AG04450 (cell line): ENCODE measurements at regions not wholly inside any gene's neighbourhood (a gene's known extent, or its start where the extent isn't known, plus 50 kb on each side); places are given as distances from the start of the nearest gene placed in this dataset.

Experiments used
- CTCF ChIA-PET: fragments of 300-600, 350-600 bp; formaldehyde crosslinking; extraction: SDS; loops from one replicate; lab custom pipeline; 2022; ENCODE audit warnings: antibody characterized with exemption, inconsistent platforms; lab: Charles Lee
- POLR2A ChIA-PET: fragments of 350-600 bp; formaldehyde crosslinking; extraction: SDS; loops from one replicate; lab custom pipeline; 2021; ENCODE audit warnings: antibody characterized with exemption, inconsistent platforms; lab: Yijun Ruan, JAX
- DNase-seq: peaks from one replicate; pipeline ENCODE4 v3.0.0-alpha.2; 2011; ENCODE audit warnings: low read depth, low spot score
- H3K27ac ChIP-seq: one replicate; pipeline ENCODE4 v1.5.1; 2012; ENCODE audit warnings: low read depth, low read length, control low read depth
- H3K27me3 ChIP-seq: one replicate; pipeline ENCODE4 v1.6.0; 2012; ENCODE audit warnings: low read length; ENCODE audit not compliant: control insufficient read depth, insufficient read depth
- H3K4me3 ChIP-seq: 2 replicates; pipeline ENCODE4 v1.5.1; 2011; ENCODE audit warnings: mild to moderate bottlenecking, low read depth, low read length, control low read depth
- H3K9me3 ChIP-seq: 2 replicates; pipeline ENCODE4 v1.5.1; 2012; ENCODE audit warnings: low read length; ENCODE audit not compliant: control insufficient read depth, insufficient read depth
- CTCF ChIP-seq: IDR thresholded peaks from 2 replicates; pipeline ENCODE4 v1.5.1; 2011; ENCODE audit warnings: low read depth, low read length, control low read depth, inconsistent platforms

GRCh38 chr1:57741521-57741920 lies 317.7 kb upstream of the DAB1 start:
- H3K27ac ChIP-seq: no peak overlapping the region
- no peak for DNase-seq
- CTCF ChIA-PET: no interaction called here
- H3K27me3 ChIP-seq: no peaks in the 10 kb centered on the region
- POLR2A ChIA-PET: no interaction called here
- no peak for TF ChIP-seq CTCF
- H3K9me3 ChIP-seq: no peaks in the 10 kb centered on the region
- no peak overlapping the region for H3K4me3 ChIP-seq

GRCh38 chr1:57736940-57737339 lies 313.1 kb upstream of the DAB1 start:
- TF ChIP-seq CTCF: no peak
- ChIA-PET CTCF (no interaction called here), POLR2A (no interaction called here)
- Histone ChIP-seq H3K9me3 (no peaks in the 10 kb centered on the region), H3K27me3 (no peaks in the 10 kb centered on the region), H3K4me3 (no peak overlapping the region), H3K27ac (no peak overlapping the region)
- DNase-seq: no peak

GRCh38 chr1:57729181-57729580 lies 305.3 kb upstream of the DAB1 start:
- Histone ChIP-seq H3K27me3 (no peaks in the 10 kb centered on the region), H3K27ac (no peak overlapping the region), H3K4me3 (no peak overlapping the region), H3K9me3 (no peaks in the 10 kb centered on the region)
- ChIA-PET CTCF (no interaction called here), POLR2A (no interaction called here)
- no peak for TF ChIP-seq CTCF
- DNase-seq: no peak

- no peak for DNase-seq
- POLR2A ChIA-PET: no interaction called here
- TF ChIP-seq CTCF: no peak
Measured at GRCh38 chr1:57727121-57727520, 303.3 kb upstream of the DAB1 start.

GRCh38 chr1:57725318-57725717 lies 301.5 kb upstream of the DAB1 start:
- no peak for TF ChIP-seq CTCF
- DNase-seq: no peak
- ChIA-PET POLR2A (no interaction called here), CTCF (interaction anchor here (0.6 kb wide), 1 partner anchor 80 kb away, joined by 3 read pairs; no protein-coding TSS in a partner anchor)
- Histone ChIP-seq H3K27ac (no peak overlapping the region), H3K27me3 (no peaks in the 10 kb centered on the region), H3K9me3 (no peaks in the 10 kb centered on the region), H3K4me3 (no peak overlapping the region)

More at GRCh38 chr1:57727121-57727520, 303.3 kb upstream of the DAB1 start:
- Histone ChIP-seq H3K9me3 (no peaks in the 10 kb centered on the region), H3K27me3 (no peaks in the 10 kb centered on the region), H3K27ac (no peak overlapping the region), H3K4me3 (no peak overlapping the region)
- CTCF ChIA-PET: no interaction called here
